Omental fat pad (tissue), 3 donors: ENCODE measurements at regions not wholly inside any gene's neighbourhood (a gene's known extent, or its start where the extent isn't known, plus 50 kb on each side); places are given as distances from the start of the nearest gene placed in this dataset.

Experiments used
- ATAC-seq: fragments of 150-250 bp; one replicate; pipeline ENCODE4 v1.9.1; 2016; ENCODE audit warnings: mild to moderate bottlenecking, moderate library complexity; ENCODE audit not compliant: low FRiP score
- DNase-seq: peaks from one replicate; pipeline ENCODE4 v3.0.0-alpha.2; 2019; ENCODE audit warnings: low spot score
- TF ChIP-seq, protein P1 (sequence below), 3 donors: fragments of 450-650 bp; IDR thresholded peaks; one replicate each; pipeline ENCODE4 v1.5.1; 2016 to 2017; ENCODE audit warnings: antibody characterized with exemption in 3 of 3, mild to moderate bottlenecking in 3 of 3, moderate library complexity in 2 of 3

DNA sequence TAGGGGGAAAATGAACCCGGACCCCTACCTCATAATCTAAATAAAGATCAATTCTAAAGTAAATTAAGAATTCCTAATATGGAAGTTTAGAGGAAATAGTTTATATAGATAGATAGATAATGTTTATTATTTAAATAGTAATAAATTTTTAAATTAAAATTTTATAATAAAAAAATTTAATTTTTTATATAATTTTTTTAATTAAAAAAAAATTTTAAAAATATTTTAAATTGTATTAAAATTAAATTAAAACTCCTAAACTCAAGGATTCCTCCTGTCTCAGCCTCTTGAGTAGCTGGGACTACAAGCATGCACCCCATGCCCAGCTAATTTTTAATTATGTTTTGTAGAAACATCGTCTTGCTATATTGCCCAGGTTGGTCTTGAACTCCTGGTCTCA, 186.9 kb upstream of the VRK2 start:
- ATAC-seq = no peak
- DNase-seq = no peak
- TF ChIP-seq, protein P1, sequence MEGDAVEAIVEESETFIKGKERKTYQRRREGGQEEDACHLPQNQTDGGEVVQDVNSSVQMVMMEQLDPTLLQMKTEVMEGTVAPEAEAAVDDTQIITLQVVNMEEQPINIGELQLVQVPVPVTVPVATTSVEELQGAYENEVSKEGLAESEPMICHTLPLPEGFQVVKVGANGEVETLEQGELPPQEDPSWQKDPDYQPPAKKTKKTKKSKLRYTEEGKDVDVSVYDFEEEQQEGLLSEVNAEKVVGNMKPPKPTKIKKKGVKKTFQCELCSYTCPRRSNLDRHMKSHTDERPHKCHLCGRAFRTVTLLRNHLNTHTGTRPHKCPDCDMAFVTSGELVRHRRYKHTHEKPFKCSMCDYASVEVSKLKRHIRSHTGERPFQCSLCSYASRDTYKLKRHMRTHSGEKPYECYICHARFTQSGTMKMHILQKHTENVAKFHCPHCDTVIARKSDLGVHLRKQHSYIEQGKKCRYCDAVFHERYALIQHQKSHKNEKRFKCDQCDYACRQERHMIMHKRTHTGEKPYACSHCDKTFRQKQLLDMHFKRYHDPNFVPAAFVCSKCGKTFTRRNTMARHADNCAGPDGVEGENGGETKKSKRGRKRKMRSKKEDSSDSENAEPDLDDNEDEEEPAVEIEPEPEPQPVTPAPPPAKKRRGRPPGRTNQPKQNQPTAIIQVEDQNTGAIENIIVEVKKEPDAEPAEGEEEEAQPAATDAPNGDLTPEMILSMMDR (IDR thresholded peaks at IDR 0.05) = no peak

DNA sequence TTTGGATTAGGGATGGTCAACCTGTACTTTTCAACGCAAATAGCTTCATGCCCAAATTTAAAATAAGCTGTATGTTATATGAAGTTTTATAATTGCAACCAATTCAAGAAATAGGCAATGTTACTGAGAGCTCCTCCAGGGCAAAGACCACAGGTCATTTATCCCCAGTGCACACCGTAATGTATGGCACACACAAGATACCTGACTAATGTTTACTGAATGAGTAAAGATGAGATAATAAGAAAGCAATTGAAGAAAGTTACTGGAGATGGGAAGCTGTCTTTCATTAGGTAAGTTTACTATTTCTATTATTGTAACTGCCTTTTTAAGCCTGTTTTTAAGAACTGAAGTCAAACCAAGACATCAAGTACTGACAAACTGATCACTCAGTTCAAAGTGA, 184.5 kb upstream of the VRK2 start:
- TF ChIP-seq, protein P1 (IDR thresholded peaks at IDR 0.05) = no peak
- ATAC-seq = no peak

DNA sequence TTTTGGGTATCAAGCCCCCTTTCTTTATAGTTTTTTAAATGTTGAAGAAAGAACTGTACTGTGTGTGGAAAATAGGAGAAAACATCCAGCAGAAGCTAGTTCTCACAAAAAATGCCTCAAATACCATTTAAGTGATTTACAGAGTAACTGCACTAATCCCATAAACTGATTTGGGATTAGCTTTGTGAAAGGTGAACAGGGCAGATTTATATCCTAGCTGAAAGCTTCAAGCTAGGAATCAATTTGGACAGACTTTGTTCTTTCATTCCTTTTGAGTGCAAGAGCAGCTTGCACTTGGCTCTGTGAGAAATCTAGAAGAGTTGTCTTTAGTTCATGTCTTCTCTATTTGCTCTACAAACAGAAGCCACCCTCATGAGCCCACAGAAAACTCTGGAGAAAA, 183.9 kb upstream of the VRK2 start:
- TF ChIP-seq, protein P1 (IDR thresholded peaks at IDR 0.05) = no peak

More for the DNA sequence above, 184.5 kb upstream of the VRK2 start:
- DNase-seq = no peak

DNA sequence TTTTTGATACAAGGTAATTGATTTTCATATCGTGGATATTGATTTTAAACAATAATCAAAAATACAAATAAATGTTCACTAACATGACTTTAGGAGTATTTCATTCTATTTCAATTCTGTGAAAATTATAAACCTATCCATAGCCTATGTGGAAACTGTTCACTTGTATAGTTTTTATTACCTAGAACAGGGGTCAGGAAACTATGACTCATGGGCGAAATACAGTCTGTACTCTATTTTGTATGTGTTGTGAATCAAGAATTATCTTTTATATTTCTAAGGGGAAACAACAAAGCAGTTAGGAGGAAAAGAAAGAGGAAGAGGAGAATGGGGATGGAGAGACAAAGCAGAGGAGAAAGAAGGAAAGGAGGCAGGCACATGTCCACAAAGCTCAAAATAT, 181.7 kb upstream of the VRK2 start:
- ATAC-seq (no peak), DNase-seq (no peak)
- TF ChIP-seq, protein P1 (IDR thresholded peaks at IDR 0.05) = no peak

More for the DNA sequence above, 183.9 kb upstream of the VRK2 start:
- DNase-seq (no peak), ATAC-seq (no peak)

DNA sequence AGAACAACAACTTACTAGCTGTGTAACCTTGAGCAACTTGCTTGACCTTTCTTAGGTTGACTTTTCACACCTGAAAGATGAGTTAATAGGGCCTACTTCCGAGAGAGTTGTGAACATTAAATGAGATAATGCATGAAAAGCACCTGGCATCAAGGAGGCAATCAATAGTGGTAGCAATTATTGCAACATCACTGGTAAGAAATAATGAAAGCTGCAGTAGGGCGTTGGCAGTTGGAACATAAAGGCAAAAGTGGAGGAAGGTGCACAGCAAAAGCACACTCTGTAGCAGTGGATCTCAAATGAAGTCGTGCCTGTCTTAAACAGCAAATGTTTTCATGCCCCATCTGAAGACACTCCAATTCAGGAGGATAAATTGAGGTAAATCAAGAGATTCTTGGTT, 178.9 kb upstream of the VRK2 start:
- TF ChIP-seq, protein P1 (IDR thresholded peaks at IDR 0.05) = no peak
- no peak for DNase-seq
- ATAC-seq = no peak

DNA sequence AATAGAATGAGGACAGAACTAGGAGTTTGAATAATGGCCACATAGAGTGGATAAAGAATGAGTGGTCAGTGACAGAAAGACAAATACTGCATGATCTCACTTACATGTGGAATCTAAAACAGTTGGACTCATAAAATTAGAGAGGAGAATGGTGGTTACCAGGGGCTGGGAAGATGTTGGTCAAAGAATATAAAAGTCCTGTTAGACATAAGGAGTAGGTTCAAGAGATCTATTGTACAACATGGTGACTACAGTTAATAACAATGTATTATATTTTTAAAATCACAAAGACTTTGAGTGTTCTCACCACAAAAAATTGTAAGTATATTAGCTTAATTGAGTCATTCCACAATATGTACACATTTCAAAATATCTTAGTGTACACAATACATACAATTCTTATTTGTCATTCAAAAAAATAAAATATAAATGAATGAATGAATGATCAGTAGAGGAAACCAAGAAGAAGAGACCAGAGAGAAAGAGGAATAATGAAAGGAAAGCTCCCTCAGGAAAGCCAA, 177.9 kb upstream of the VRK2 start:
- no peak for ATAC-seq
- TF ChIP-seq, protein P1 (IDR thresholded peaks at IDR 0.05) = no peak
- no peak for DNase-seq

DNA sequence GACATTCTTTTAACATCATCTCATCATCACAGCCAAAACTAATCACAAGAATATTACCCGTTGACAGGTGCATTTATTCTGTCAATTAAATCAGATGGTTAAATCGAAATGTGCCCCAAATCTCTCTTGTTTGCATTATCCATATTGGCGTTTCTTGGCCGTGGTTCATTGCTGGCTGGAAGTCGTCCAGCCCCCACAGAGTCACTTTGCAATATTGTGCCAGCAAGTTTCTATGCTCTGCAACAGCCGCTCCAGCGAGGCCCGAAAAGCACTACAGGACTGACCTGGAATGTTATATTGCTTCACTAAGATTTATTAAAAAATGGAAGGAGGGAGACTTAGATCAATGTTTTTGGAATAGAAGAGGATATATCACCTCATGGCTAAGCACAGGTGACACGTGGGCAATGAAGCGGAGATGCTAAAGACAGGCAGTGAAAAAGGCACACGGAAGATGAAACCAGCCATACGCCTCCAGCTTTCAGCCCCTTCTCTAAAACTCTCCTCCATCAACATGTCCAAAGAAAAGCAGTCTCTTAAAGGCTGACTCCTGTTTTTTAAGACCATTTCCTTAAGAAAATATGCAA, 176.8 kb upstream of the VRK2 start:
- no peak for DNase-seq
- no peak for ATAC-seq
- TF ChIP-seq, protein P1 (IDR thresholded peaks at IDR 0.05) = no peak
